Ishikawa (cell line): ENCODE measurements at regions not wholly inside any gene's neighbourhood (a gene's known extent, or its start where the extent isn't known, plus 50 kb on each side); places are given as distances from the start of the nearest gene placed in this dataset.

Experiments used
- CEBPB ChIP-seq: IDR thresholded peaks from 2 replicates; pipeline ENCODE4 v1.6.1; 2012
- CREB1 ChIP-seq: IDR thresholded peaks from 2 replicates; pipeline ENCODE4 v1.6.1; 2012; ENCODE audit warnings: low read depth
- EGR1 ChIP-seq: IDR thresholded peaks from 2 replicates; pipeline ENCODE4 v1.6.1; 2012
- EP300 ChIP-seq: IDR thresholded peaks from 2 replicates; pipeline ENCODE4 v1.6.1; 2012; ENCODE audit warnings: borderline replicate concordance
- FOXM1 ChIP-seq: IDR thresholded peaks from 2 replicates; pipeline ENCODE4 v1.6.1; 2012; ENCODE audit warnings: low read depth, borderline replicate concordance
- NFIC ChIP-seq: IDR thresholded peaks from 2 replicates; pipeline ENCODE4 v1.6.1; 2012
- RAD21 ChIP-seq: IDR thresholded peaks from 2 replicates; pipeline ENCODE4 v1.6.1; 2012; ENCODE audit warnings: low read depth
- TAF1 ChIP-seq: IDR thresholded peaks from 2 replicates; pipeline ENCODE4 v1.6.1; 2012; ENCODE audit warnings: low read depth, mild to moderate bottlenecking
- TCF12 ChIP-seq: IDR thresholded peaks from 2 replicates; pipeline ENCODE4 v1.6.1; 2012; ENCODE audit warnings: low read depth
- TEAD4 ChIP-seq: IDR thresholded peaks from 2 replicates; pipeline ENCODE4 v1.6.1; 2012
- YY1 ChIP-seq: IDR thresholded peaks from 2 replicates; pipeline ENCODE4 v1.6.1; 2012; ENCODE audit warnings: low read depth
- ZBTB7A ChIP-seq: IDR thresholded peaks from 2 replicates; pipeline ENCODE4 v1.6.1; 2012; ENCODE audit warnings: low read depth
- TF ChIP-seq, protein P1 (sequence below): IDR thresholded peaks from 2 replicates; pipeline ENCODE4 v1.6.1; 2012; ENCODE audit warnings: low read depth, mild to moderate bottlenecking
- TF ChIP-seq, protein P2 (sequence below): IDR thresholded peaks from 2 replicates; pipeline ENCODE4 v1.6.1; 2012
- TF ChIP-seq, protein P3 (sequence below): IDR thresholded peaks from 2 replicates; pipeline ENCODE4 v1.6.1; 2012

DNA sequence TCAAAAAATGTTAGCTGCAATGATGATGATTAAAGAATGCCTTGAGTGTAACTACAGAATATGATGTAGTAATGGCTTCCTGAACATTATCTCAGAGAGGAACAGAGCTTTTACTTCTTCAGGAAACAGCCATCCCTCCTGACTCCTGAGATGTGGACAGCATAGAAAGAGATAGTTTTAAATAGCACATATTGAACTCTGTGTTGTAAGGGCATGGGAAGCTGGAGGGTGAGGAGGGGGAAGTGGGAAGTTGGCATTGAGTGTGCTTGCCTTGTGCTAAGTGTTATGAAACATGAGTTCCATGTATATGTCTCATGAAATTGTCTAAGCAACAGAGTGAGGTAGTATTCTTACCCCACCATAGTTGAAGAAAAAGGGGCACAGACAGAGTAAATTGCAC lies 161.5 kb upstream of the SLC28A3 start:
- TF ChIP-seq TCF12: no peak
- no peak for TF ChIP-seq CREB1
- no peak for TF ChIP-seq NFIC
- TF ChIP-seq EGR1: no peak
- TF ChIP-seq, protein P1, sequence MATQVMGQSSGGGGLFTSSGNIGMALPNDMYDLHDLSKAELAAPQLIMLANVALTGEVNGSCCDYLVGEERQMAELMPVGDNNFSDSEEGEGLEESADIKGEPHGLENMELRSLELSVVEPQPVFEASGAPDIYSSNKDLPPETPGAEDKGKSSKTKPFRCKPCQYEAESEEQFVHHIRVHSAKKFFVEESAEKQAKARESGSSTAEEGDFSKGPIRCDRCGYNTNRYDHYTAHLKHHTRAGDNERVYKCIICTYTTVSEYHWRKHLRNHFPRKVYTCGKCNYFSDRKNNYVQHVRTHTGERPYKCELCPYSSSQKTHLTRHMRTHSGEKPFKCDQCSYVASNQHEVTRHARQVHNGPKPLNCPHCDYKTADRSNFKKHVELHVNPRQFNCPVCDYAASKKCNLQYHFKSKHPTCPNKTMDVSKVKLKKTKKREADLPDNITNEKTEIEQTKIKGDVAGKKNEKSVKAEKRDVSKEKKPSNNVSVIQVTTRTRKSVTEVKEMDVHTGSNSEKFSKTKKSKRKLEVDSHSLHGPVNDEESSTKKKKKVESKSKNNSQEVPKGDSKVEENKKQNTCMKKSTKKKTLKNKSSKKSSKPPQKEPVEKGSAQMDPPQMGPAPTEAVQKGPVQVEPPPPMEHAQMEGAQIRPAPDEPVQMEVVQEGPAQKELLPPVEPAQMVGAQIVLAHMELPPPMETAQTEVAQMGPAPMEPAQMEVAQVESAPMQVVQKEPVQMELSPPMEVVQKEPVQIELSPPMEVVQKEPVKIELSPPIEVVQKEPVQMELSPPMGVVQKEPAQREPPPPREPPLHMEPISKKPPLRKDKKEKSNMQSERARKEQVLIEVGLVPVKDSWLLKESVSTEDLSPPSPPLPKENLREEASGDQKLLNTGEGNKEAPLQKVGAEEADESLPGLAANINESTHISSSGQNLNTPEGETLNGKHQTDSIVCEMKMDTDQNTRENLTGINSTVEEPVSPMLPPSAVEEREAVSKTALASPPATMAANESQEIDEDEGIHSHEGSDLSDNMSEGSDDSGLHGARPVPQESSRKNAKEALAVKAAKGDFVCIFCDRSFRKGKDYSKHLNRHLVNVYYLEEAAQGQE: no peak

DNA sequence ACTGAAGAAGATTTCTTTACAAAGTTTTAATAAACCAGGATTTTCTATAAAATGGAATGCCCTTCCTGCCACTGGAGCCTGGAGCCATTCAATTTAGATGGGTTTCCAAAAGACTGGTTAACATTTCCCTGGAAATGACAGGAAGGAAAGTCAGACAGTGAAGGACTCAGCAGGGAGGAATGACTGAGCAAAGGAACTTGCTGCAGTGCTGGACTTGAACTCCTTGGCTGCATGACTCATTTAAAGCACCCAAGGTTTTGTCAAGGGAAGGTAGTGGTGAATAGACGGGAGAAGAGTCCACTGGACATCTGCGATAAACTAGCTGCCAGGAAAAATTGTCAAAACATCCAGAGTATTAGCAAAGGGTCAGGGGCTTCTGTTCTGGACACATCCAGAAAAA lies 163.8 kb upstream of the SLC28A3 start:
- TF ChIP-seq TEAD4: no peak
- TF ChIP-seq NFIC: no peak
- no peak for TF ChIP-seq ZBTB7A
- TF ChIP-seq, protein P2, sequence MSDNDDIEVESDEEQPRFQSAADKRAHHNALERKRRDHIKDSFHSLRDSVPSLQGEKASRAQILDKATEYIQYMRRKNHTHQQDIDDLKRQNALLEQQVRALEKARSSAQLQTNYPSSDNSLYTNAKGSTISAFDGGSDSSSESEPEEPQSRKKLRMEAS: no peak

DNA sequence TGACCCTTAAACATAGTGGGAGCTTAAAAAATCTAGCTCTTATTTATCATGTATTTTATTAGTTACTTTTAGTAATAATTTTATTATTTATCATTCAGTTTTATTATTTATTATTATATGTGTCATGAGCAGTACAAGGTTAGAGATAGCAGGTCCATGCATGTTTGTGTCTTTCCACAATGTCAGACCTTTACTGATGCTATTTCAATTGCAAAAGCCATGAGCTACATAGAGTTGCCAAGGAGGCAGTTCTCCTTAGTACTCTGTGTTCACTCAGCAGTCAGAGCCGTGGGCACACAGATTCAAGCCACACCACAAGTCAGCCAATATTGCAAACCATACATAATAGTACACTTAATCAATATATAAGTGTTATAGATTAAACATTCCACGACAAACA lies 157.9 kb upstream of the NTRK2 start:
- TF ChIP-seq, protein P2: no peak
- TF ChIP-seq, protein P3, sequence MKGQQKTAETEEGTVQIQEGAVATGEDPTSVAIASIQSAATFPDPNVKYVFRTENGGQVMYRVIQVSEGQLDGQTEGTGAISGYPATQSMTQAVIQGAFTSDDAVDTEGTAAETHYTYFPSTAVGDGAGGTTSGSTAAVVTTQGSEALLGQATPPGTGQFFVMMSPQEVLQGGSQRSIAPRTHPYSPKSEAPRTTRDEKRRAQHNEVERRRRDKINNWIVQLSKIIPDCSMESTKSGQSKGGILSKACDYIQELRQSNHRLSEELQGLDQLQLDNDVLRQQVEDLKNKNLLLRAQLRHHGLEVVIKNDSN: no peak
- TF ChIP-seq RAD21: no peak

DNA sequence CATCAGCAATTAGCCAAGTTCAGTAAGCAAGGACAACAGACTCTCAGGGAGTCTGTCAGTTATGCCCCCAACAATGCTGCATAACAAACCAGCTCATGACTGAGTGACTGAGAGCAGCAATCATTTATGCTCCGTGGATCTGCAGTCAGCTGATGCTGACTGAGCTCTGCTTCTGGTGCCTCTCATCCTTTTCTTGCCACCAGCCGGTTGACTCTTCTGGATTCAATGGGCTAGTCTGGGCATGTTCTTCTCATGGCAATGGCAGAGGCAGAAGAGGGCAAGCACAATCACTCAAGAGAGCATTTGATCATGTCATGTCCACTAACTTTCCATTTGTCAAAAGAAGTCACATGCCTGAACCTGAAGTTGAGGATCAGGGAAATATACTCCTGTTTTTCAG lies 157.0 kb upstream of the NTRK2 start:
- TF ChIP-seq CREB1 (no peak), CEBPB (no peak), TEAD4 (no peak), NFIC (no peak), EP300 (no peak), ZBTB7A (no peak), YY1 (no peak), FOXM1 (no peak), TCF12 (no peak)
- TF ChIP-seq, protein P3: no peak

DNA sequence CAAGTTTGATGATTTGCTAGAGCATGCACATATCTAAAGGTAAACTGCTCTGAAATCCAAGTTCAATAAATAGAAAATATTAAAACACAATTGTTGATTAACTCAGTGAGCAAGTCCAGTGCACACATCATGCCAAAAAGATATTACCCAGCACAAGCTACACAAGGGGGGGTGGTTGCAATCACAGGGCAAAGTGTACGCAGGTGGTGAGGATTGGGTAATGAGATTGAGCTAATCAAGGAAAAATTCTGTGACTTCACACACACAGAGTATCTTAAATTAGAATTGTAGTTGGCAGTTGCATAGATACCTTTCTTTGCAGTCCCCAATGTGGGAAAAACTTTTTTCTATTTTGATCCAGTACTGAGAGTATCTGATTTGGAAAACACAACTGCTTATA lies 156.1 kb upstream of the NTRK2 start:
- TF ChIP-seq TEAD4: no peak
- no peak for TF ChIP-seq RAD21
- TF ChIP-seq CREB1: no peak
- no peak for TF ChIP-seq NFIC

DNA sequence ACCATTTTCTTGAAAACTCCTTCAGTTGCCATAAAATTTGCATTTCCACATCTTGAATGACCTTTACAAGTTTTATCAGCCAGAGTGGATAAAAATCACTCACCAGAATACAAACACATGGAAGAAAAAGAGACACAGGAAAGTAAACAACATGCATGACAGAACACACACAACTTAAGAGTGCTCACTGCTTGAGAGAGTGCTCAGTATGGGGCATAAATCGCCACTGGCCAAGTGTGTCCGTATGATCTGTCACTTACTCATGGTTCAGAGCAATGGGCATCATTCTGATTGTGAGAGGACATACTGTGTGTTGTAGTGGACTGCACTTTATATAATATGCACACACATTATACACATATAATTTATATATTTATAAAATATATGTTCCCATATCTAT lies 155.6 kb upstream of the NTRK2 start:
- no peak for TF ChIP-seq FOXM1
- TF ChIP-seq EP300: no peak
- TF ChIP-seq EGR1: no peak
- TF ChIP-seq ZBTB7A: no peak
- TF ChIP-seq CREB1: no peak
- no peak for TF ChIP-seq TCF12
- TF ChIP-seq, protein P1: no peak
- TF ChIP-seq TAF1: no peak
- TF ChIP-seq, protein P2: no peak
- TF ChIP-seq, protein P3: no peak
- no peak for TF ChIP-seq CEBPB
- no peak for TF ChIP-seq TEAD4
- TF ChIP-seq YY1: no peak
- no peak for TF ChIP-seq RAD21
- no peak for TF ChIP-seq NFIC

DNA sequence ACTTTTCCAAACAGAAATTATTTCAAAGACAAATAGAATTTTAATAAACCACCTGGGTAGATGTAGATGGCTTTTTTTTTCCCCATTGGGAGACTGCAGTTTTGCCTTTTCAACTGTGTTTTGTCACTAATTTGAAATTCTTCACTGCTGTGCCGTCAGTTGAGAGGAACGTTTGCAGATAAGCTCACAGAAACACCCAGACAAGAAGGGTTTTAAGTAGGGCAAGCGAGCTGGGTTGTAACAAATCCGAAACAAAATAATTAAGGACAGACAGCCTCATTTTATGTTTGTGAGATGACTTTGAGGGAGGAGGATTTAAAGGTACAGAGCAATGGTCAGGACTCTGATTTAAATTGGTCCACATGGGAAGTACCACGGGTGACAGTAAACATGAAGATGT lies 155.1 kb upstream of the NTRK2 start:
- TF ChIP-seq, protein P2: no peak
- TF ChIP-seq FOXM1 (no peak), NFIC (no peak), TAF1 (no peak), TCF12 (no peak), ZBTB7A (no peak), YY1 (no peak), CREB1 (no peak), RAD21 (no peak), EP300 (no peak), TEAD4 (no peak), EGR1 (no peak)
- TF ChIP-seq, protein P1: no peak
- TF ChIP-seq, protein P3: no peak
